HFFc6 (cell line): ENCODE measurements at regions not wholly inside any gene's neighbourhood (a gene's known extent, or its start where the extent isn't known, plus 50 kb on each side); places are given as distances from the start of the nearest gene placed in this dataset.

ENCODE experiments used
- DNase-seq: peaks from one replicate; pipeline ENCODE4 v3.0.0-alpha.2; 2018
- H3K27ac Mint-ChIP-seq: 2 replicates; pipeline ENCODE4 v1.8.0; 2020; ENCODE audit warnings: mild to moderate bottlenecking, mixed read lengths
- H3K27me3 Mint-ChIP-seq: 2 replicates; pipeline ENCODE4 v1.8.0; 2021; ENCODE audit warnings: mild to moderate bottlenecking, moderate library complexity, mixed read lengths; ENCODE audit not compliant: insufficient read depth
- H3K36me3 Mint-ChIP-seq: 2 replicates; pipeline ENCODE4 v1.8.0; 2021; ENCODE audit warnings: low read depth, mixed read lengths
- H3K4me1 Mint-ChIP-seq: 2 replicates; pipeline ENCODE4 v1.8.0; 2020; ENCODE audit warnings: low read depth, mixed read lengths
- H3K4me3 Mint-ChIP-seq: 2 replicates; pipeline ENCODE4 v1.8.0; 2020; ENCODE audit warnings: mild to moderate bottlenecking, moderate library complexity, mixed read lengths
- H3K9me3 Mint-ChIP-seq: 2 replicates; pipeline ENCODE4 v1.8.0; 2020; ENCODE audit warnings: mild to moderate bottlenecking, mixed read lengths
- TF ChIP-seq, protein P1 (sequence below): fragments of 200-600 bp; sonication (generic); IDR thresholded peaks from 2 replicates; pipeline ENCODE4 v1.5.0; 2021; ENCODE audit warnings: antibody characterized with exemption, mild to moderate bottlenecking

GRCh38 chr13:112208656-112209055 is 141.7 kb downstream of the SOX1 start:
- Mint-ChIP-seq H3K9me3 (peaks cover 26% of the 10 kb centered on the region), H3K4me3 (no peak overlapping the region), H3K4me1 (no peaks in the 10 kb centered on the region), H3K27ac (no peak overlapping the region), H3K27me3 (peaks cover 11% of the 10 kb centered on the region), H3K36me3 (peaks cover 5% of the 10 kb centered on the region; the same call in 1 of the 2 replicates)
- TF ChIP-seq, protein P1, sequence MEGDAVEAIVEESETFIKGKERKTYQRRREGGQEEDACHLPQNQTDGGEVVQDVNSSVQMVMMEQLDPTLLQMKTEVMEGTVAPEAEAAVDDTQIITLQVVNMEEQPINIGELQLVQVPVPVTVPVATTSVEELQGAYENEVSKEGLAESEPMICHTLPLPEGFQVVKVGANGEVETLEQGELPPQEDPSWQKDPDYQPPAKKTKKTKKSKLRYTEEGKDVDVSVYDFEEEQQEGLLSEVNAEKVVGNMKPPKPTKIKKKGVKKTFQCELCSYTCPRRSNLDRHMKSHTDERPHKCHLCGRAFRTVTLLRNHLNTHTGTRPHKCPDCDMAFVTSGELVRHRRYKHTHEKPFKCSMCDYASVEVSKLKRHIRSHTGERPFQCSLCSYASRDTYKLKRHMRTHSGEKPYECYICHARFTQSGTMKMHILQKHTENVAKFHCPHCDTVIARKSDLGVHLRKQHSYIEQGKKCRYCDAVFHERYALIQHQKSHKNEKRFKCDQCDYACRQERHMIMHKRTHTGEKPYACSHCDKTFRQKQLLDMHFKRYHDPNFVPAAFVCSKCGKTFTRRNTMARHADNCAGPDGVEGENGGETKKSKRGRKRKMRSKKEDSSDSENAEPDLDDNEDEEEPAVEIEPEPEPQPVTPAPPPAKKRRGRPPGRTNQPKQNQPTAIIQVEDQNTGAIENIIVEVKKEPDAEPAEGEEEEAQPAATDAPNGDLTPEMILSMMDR = no peak
- DNase-seq = no peak

GRCh38 chr13:112209266-112209665 is 142.3 kb downstream of the SOX1 start:
- Mint-ChIP-seq H3K27ac (no peak overlapping the region), H3K9me3 (peaks cover 27% of the 10 kb centered on the region), H3K36me3 (peaks cover 5% of the 10 kb centered on the region; the same call in 1 of the 2 replicates), H3K27me3 (peaks cover 11% of the 10 kb centered on the region), H3K4me1 (no peaks in the 10 kb centered on the region), H3K4me3 (no peak overlapping the region)
- no peak for DNase-seq
- TF ChIP-seq, protein P1 = no peak

GRCh38 chr13:112209711-112210110 is 142.8 kb downstream of the SOX1 start:
- H3K27me3 Mint-ChIP-seq = peaks cover 11% of the 10 kb centered on the region
- no peak for DNase-seq
- no peaks in the 10 kb centered on the region for H3K4me1 Mint-ChIP-seq
- peaks cover 5% of the 10 kb centered on the region; the same call in 1 of the 2 replicates for H3K36me3 Mint-ChIP-seq
- TF ChIP-seq, protein P1 = no peak
- no peak overlapping the region for H3K27ac Mint-ChIP-seq
- peaks cover 27% of the 10 kb centered on the region for H3K9me3 Mint-ChIP-seq
- H3K4me3 Mint-ChIP-seq = no peak overlapping the region

GRCh38 chr13:112210371-112210770 is 143.4 kb downstream of the SOX1 start:
- Mint-ChIP-seq H3K27me3 (peaks cover 6% of the 10 kb centered on the region), H3K9me3 (peaks cover 27% of the 10 kb centered on the region)

DNA sequence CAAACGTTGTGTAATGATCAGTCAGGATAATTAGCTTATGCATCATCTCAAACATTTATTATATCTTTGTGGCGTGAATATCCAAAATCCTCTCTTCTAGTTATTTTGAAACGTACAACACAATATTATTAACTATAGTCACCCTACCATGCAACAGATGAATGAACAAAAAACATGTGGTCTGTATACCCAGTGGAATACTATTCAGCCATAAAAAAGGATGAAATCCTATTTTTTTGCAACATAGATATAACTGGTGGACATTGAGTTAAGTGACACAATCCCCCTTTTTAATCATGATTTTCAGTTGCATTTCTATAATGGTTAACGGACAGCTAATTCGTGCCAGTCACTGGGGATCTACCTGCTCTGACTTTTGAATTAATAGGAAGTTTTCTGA is 145.6 kb downstream of the SOX1 start:
- peaks cover 41% of the 10 kb centered on the region for H3K9me3 Mint-ChIP-seq
- TF ChIP-seq, protein P1 = no peak
- peaks cover 5% of the 10 kb centered on the region; the same call in 1 of the 2 replicates for H3K36me3 Mint-ChIP-seq
- peaks cover 4% of the 10 kb centered on the region for H3K27me3 Mint-ChIP-seq
- no peak overlapping the region for H3K27ac Mint-ChIP-seq
- DNase-seq = no peak
- no peaks in the 10 kb centered on the region for H3K4me1 Mint-ChIP-seq
- H3K4me3 Mint-ChIP-seq = no peak overlapping the region

More at GRCh38 chr13:112210371-112210770, 143.4 kb downstream of the SOX1 start:
- no peak for DNase-seq
- Mint-ChIP-seq H3K4me1 (no peaks in the 10 kb centered on the region), H3K27ac (no peak overlapping the region), H3K36me3 (peaks cover 5% of the 10 kb centered on the region; the same call in 1 of the 2 replicates), H3K4me3 (no peak overlapping the region)
- TF ChIP-seq, protein P1 = no peak
